ENCODE measurements at regions not wholly inside any gene's neighbourhood (a gene's known extent, or its start where the extent isn't known, plus 50 kb on each side); places are given as distances from the start of the nearest gene placed in this dataset.

DNA sequence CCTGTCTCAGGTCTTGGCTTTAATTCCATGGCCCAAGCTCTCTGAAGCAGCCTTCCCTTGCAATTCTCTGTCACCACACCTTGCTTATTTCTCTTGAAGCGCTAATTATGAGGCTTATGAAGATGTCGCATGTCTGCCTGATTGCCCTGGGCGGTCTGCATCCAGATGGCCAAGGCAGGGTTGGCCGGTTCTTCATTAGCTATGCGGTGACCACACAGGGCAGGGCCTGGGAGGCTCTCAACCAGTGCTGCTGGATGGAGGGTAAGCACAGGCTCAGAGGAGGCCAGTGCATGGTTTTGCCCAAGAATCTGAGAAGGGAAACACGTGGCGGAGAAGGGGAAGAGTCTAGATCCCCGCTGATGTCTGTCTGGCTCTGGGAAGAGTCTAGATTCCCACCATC is 528.7 kb downstream of the CDH26 start (continued):
- no peak for TF ChIP-seq SRF (IDR thresholded peaks at IDR 0.05; ENCODE audit: low read depth, low read length)
- TF ChIP-seq HDAC6 (IDR thresholded peaks at IDR 0.05; ENCODE audit: low read depth, low read length) = no peak
- no peak for TF ChIP-seq SUZ12 (IDR thresholded peaks at IDR 0.05; ENCODE audit: low read length)
- TF ChIP-seq SP1 (IDR thresholded peaks at IDR 0.05; ENCODE audit: low read depth, low read length) = no peak

All from H1 (cell line).